ENCODE measurements at regions not wholly inside any gene's neighbourhood (a gene's known extent, or its start where the extent isn't known, plus 50 kb on each side); places are given as distances from the start of the nearest gene placed in this dataset.

DNA sequence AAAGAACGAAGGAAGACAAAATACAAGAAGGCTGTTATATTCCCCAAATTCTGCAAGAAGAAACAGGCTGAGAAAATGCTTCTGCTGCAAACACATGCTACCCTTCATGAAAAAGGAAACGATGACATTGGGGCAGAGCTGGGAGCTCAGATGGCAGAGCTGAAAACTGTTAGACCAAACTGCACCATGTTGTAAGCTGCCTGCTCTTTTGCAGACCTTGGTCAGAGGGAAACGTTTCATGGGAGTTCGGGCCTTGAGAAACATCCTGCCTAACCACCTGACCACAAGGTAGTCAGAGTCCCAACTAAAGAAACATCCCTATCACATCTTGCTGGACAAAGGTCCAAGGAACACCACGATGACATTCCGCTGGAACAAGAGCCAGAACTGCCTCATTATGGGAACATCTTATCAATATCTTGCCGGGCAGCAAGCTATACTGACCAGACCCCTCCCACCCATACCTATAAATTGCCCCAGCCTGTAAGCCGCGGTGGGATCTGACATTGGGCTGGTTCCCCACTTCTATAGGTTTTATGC lies 110.7 kb upstream of the CTSC start:
- DNase-seq: no peak

DNA sequence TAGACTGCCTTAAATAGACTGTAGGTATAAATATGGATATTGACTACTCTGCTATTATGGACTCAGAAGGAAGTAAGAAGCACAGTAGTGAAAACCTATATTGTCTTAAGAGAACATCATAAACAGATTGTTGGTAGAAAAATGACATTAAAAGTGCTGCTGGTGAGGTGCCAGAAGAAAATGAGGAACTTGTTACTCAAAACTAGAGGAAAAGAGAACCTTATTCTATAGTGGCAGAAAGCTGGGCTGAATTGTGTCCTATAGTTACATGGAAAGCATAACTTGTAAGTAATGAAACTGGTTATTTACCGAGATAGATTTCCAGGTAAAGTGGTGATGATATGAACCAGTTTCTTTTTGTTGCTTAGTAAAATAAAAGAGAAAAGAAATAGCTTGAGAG lies 109.7 kb upstream of the CTSC start:
- DNase-seq: no peak

- DNase-seq: no peak
Measured at GRCh38 chr11:88439356-88439755, 101.8 kb upstream of the CTSC start.

DNA sequence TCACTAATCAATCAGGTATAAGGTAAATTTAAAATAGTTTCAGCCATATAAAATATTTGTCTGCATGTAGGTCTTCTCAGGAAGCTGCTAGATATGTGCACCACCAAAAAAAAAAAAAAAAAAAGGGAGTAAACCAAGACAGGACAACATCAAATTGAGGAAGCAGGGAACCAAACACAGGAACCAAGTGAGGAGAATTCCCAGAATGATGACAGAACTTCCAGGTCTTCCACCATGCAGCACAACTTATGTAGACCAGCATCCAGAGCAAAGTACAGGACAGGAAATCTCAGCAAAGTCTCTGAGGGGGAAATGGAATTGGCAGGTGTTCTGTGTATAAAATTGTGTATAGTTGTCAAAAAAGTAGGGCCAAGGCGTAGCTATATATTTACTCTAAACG lies 101.2 kb upstream of the CTSC start:
- DNase-seq: no peak

DNA sequence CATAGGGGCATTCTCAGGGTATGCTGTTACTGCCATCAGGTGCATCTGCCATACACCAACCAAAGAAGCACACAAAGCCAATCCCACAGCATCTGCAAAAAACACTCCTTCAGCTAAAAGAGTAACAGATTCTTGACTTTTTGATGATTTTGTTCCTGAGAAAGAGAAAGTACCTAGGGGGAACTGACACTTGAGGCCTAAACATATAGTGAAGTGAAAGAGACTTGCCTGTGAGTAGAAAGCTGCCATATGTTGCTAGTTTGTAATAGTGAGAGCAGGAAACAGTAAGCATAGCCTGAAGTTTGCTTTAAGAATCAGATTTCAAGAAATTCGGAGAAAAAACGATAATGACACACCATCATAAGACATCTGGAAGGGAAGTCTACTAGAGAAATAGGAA lies 97.9 kb upstream of the CTSC start:
- no peak for DNase-seq

DNA sequence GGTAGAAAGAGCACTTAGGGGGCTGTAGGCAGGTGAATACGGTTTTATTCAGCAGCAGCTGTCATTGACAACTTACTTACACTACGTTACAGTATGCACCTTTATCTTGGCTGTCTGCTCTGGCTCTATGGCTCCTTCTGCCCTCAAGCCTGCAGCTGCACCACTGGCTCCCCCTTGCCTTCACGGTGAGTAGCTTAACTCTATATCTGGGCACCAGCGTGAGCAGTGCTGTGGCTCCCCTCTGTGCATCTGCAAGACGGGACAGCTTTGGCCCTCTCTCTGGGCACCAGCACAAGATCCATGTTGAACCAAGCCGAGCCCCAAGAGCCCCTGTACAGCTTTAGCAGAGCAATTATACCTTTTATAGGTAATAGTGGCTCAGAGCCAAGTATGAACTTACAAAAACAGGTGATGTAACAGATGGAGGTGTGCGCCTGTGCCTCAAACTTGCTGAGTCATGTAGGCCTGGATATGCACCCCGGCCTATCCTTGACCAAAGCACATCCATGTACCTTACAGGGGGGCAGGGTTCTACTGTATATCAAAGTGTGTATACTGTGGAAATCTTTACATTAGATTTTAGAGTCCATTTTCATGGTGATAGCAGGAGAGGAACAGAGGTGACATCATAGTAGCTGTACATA lies 96.9 kb upstream of the CTSC start:
- no peak for DNase-seq

- no peak for DNase-seq
Measured at GRCh38 chr11:88433536-88434230, 96.1 kb upstream of the CTSC start.

GRCh38 chr11:88431675-88432341 lies 94.3 kb upstream of the CTSC start:
- DNase-seq: no peak

GRCh38 chr11:88428959-88429358 lies 91.4 kb upstream of the CTSC start:
- DNase-seq: no peak

- DNase-seq: no peak
Measured at GRCh38 chr11:88427719-88428118, 90.2 kb upstream of the CTSC start.

DNA sequence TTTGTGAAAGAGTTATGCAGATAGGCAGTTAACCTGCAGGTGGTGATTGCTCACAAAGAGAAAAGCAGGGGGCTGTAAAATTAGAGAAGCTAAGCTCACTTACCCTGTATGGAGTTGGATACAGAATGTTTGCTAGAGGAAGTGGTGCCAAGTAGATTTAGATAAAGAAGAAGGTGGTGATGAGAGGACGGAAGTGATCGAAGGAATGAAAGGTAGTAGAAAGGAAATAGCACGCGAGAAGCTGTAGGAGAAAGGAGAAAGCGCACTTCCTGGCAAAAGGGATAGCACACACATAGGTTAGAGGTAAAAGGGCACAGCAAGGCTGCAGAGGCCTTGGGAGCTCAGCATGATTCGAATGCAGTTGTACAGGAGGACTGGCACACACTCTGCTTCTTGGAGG lies 87.3 kb upstream of the CTSC start:
- no peak for DNase-seq

GRCh38 chr11:88421530-88421929 lies 84.0 kb upstream of the CTSC start:
- peak; percentile 13 to 22 for DNase-seq

GRCh38 chr11:88420165-88420791 lies 82.7 kb upstream of the CTSC start:
- DNase-seq: no peak

- DNase-seq: no peak
Measured at GRCh38 chr11:88418508-88418907, 81.0 kb upstream of the CTSC start.

DNA sequence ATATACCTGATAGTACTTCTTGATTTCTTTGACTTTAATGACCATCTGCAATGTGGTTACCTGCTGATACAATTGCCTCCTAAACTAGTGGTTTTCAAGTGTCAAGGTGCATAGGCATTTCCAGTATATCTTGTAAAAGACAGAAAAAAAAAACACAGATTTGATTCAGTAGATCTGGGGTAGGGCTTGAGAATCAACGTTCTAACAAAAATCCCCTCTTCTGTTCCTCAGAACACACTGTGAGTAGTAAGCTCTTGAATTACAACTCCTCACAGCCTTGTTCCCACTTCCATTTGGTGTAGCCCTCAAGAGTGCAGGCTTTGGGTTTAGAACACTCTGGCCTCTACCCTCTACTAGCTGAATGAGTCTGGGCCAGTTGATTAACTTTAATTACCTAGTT lies 78.0 kb upstream of the CTSC start:
- DNase-seq: no peak

DNA sequence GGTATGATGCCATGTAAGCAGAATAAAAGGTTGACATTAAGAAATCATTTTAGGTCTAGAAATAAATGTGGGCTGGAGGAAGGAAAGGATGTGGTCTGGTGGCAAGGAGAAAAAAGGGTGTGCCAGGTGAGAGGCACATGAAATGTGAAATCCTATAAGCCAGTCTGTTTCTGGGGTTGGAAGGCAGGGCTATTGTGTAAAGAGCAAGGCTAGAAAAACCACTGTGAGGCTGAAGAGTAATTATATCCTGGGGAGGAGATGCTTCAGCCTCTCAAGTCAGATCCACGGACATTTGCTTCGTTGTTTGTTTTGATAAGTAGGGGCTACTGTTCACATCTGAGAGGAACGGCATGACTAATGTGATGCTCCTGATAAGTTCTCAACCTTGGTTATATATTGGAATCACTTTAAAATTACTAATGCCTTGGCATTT lies 77.5 kb upstream of the CTSC start:
- no peak for DNase-seq

DNA sequence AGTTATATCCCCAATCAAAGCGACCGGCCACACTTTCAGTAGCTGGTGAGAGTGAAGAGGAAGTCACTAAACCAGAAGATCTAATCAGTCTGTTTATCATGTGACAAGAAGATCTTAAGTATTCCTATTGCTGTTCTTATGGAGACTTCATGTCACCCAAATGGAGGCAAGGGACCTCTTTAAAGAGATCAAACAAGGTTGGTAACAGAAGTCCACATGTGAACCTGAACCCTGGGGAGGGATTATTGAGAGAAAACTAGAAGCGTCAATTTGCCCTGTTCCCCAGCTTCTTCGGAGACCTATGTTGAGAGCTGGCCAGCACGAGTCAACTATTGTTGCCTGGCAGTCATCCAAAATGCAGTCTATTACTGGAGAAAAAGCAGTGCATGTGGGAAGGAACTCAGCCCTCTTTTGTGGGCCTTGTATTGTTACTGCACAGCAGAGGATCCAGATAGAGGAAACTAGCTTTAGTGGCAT lies 76.9 kb upstream of the CTSC start:
- DNase-seq: no peak

DNA sequence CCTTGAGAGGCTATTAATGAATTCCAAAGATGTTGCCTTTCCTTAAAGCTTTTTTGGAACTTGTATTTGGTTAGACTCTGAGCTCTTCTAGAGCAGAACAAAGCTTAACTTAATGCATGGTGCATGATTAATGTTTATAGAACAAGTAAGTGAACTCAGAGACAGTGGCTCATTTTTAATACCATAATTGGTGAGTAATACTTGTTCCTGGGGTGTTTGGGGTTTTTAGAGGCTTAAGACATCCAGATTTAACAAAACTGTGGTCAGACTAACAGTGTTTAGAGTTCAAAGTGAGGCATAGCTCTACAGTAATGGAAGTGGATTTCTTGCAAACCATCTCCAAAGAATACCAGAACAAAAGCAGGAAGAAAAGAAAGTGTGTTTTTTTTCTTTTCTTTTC lies 73.7 kb upstream of the CTSC start:
- no peak for DNase-seq

GRCh38 chr11:88410656-88411055 lies 73.1 kb upstream of the CTSC start:
- no peak for DNase-seq

DNA sequence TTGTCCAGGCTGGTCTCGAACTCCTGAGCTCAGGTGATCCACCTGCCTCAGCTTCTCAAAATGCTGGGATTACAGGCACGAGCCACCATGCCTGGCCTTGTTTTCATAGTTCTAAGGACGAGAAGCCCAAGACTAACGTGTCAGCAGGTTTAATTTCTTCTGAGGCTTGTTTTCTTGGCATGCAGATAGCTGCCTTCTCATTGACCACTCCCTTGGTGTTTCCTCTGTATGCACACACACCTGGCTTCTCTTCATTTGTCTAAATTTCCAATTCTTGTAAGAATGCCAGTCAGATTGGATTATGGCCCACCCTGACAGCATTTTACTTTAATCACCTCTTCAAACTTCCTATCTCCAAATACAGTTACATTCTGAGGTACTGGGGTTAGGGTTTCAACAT lies 72.5 kb upstream of the CTSC start:
- DNase-seq: no peak

- DNase-seq: no peak
Measured at GRCh38 chr11:88406876-88407275, 69.3 kb upstream of the CTSC start.

- DNase-seq: no peak
Measured at GRCh38 chr11:88405853-88406252, 68.3 kb upstream of the CTSC start.

DNA sequence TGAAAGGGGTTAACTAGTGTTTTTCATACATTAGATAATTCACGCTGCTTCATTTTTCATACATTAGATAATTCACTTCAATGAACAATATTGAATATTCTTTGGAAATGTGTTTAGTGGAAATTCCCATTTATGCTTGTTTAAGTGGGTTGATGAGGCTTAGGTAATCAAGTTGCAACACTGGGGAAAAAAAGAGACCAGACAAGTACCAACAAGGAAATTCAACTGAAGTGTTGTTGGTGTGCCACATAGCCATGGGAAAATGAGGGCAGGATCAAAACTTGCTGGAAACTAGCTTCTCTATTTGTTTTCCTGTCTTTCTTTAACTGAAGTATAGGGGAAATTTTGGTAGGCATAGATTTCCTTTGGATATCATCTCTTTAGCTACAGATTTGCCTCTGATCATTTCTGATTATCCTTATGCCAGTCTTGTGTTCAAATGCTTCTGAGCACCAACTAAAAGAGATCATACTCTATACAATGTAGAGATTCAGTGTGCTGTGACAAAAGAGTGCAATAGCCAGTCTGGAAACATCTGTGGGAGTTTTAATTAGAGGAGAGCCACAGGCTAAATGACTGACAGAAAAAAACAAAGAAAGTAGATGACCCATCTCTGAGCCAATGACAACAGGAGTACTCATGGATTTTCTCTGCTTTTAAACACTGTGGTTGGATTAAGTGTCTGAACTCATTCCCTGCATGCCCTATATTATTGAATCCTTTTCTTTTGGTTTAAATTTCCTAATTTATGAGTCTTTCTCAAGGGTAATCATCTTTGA lies 67.6 kb upstream of the CTSC start:
- no peak for DNase-seq

All from activated CD4-positive, alpha-beta T cell treated with anti-CD3 and anti-CD28 coated beads, Interleukin-2, amount 50 U/mL, for 4 hours (primary cell).